KMS-11 (cell line): ENCODE measurements at regions not wholly inside any gene's neighbourhood (a gene's known extent, or its start where the extent isn't known, plus 50 kb on each side); places are given as distances from the start of the nearest gene placed in this dataset.

Experiments
- H2AFZ ChIP-seq: fragments of 200-600 bp; sonication (generic); 2 replicates; pipeline ENCODE4 v1.6.1; 2016; ENCODE audit warnings: antibody characterized with exemption, mixed run types, low read depth
- H3K27ac ChIP-seq: fragments of 200-600 bp; sonication (generic); 2 replicates; pipeline ENCODE4 v1.6.1; 2016; ENCODE audit warnings: mild to moderate bottlenecking, mixed run types
- H3K27me3 ChIP-seq: fragments of 200-600 bp; sonication (generic); 2 replicates; pipeline ENCODE4 v1.6.1; 2017; ENCODE audit warnings: mild to moderate bottlenecking, low read depth, mixed run types, moderate library complexity; ENCODE audit not compliant: insufficient read depth
- H3K36me3 ChIP-seq: fragments of 200-600 bp; sonication (generic); 2 replicates; pipeline ENCODE4 v1.6.1; 2017; ENCODE audit warnings: mild to moderate bottlenecking, mixed run types; ENCODE audit not compliant: insufficient read depth
- H3K4me1 ChIP-seq: fragments of 200-600 bp; sonication (generic); 2 replicates; pipeline ENCODE4 v1.6.1; 2016; ENCODE audit warnings: mild to moderate bottlenecking, low read depth, mixed run types; ENCODE audit not compliant: poor library complexity, severe bottlenecking
- H3K4me2 ChIP-seq: fragments of 200-600 bp; sonication (generic); 2 replicates; pipeline ENCODE4 v1.7.0; 2016; ENCODE audit warnings: mild to moderate bottlenecking, mixed run types
- H3K4me3 ChIP-seq: fragments of 200-600 bp; sonication (generic); IDR thresholded peaks from 2 replicates; pipeline ENCODE4 v1.6.1; 2017; ENCODE audit warnings: low read depth, low read length, mixed read lengths; ENCODE audit not compliant: insufficient read depth
- H3K79me2 ChIP-seq: fragments of 200-600 bp; sonication (generic); 2 replicates; pipeline ENCODE4 v1.6.1; 2016; ENCODE audit warnings: low read depth, mixed run types; ENCODE audit not compliant: insufficient read depth
- H3K9ac ChIP-seq: fragments of 200-600 bp; sonication (generic); 2 replicates; pipeline ENCODE4 v1.6.1; 2016; ENCODE audit warnings: mild to moderate bottlenecking, mixed run types
- H4K20me1 ChIP-seq: fragments of 200-600 bp; sonication (generic); 2 replicates; pipeline ENCODE4 v1.6.1; 2016; ENCODE audit warnings: mild to moderate bottlenecking, mixed run types; ENCODE audit not compliant: insufficient read depth
- TF ChIP-seq, protein P1 (sequence below): fragments of 200-600 bp; sonication (generic); conservative IDR thresholded peaks from 2 replicates; pipeline ENCODE4 v1.6.1; 2017; ENCODE audit warnings: low read depth, mild to moderate bottlenecking, antibody characterized with exemption, low read length, moderate library complexity, mixed read lengths

DNA sequence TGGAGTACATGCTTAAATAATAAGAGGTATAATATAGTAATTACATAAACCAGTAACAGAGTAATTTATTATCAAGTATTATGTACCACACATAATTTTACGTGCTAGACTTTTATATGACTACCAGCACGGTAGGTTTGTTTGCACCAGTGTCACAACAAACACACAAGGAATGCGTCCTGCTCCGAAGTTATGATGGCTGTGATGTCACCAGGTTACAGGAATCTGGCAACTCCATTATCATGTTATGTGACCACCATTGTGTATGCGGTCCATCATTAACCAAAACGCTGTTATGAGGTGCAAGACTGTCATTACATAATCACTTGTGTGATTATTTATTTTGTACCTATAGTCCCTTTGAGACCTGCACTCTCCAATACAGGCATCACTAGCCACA, 235.2 kb upstream of the PMEPA1 start:
- Histone ChIP-seq H3K27me3 (peaks cover 34% of the 10 kb centered on the region; the same call in 1 of the 2 replicates), H3K4me2 (no peak overlapping the region), H3K27ac (no peak overlapping the region), H4K20me1 (no peaks in the 10 kb centered on the region), H2AFZ (no peak overlapping the region), H3K4me3 (no peak overlapping the region), H3K36me3 (no peaks in the 10 kb centered on the region), H3K4me1 (no peaks in the 10 kb centered on the region), H3K79me2 (no peaks in the 10 kb centered on the region), H3K9ac (no peak overlapping the region)
- TF ChIP-seq, protein P1, sequence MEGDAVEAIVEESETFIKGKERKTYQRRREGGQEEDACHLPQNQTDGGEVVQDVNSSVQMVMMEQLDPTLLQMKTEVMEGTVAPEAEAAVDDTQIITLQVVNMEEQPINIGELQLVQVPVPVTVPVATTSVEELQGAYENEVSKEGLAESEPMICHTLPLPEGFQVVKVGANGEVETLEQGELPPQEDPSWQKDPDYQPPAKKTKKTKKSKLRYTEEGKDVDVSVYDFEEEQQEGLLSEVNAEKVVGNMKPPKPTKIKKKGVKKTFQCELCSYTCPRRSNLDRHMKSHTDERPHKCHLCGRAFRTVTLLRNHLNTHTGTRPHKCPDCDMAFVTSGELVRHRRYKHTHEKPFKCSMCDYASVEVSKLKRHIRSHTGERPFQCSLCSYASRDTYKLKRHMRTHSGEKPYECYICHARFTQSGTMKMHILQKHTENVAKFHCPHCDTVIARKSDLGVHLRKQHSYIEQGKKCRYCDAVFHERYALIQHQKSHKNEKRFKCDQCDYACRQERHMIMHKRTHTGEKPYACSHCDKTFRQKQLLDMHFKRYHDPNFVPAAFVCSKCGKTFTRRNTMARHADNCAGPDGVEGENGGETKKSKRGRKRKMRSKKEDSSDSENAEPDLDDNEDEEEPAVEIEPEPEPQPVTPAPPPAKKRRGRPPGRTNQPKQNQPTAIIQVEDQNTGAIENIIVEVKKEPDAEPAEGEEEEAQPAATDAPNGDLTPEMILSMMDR = no peak

- H2AFZ ChIP-seq = no peak overlapping the region
- H3K27me3 ChIP-seq = peaks cover 38% of the 10 kb centered on the region; the same call in 1 of the 2 replicates
- no peak overlapping the region for H3K27ac ChIP-seq
- H3K36me3 ChIP-seq = no peaks in the 10 kb centered on the region
- no peaks in the 10 kb centered on the region for H3K79me2 ChIP-seq
- no peak overlapping the region for H3K9ac ChIP-seq
- no peak overlapping the region for H3K4me2 ChIP-seq
- H3K4me3 ChIP-seq = no peak overlapping the region
- H3K4me1 ChIP-seq = no peaks in the 10 kb centered on the region
- no peaks in the 10 kb centered on the region for H4K20me1 ChIP-seq
- TF ChIP-seq, protein P1 = no peak
These were observed 234.1 kb upstream of the PMEPA1 start for GRCh38 chr20:57943950-57944349.

DNA sequence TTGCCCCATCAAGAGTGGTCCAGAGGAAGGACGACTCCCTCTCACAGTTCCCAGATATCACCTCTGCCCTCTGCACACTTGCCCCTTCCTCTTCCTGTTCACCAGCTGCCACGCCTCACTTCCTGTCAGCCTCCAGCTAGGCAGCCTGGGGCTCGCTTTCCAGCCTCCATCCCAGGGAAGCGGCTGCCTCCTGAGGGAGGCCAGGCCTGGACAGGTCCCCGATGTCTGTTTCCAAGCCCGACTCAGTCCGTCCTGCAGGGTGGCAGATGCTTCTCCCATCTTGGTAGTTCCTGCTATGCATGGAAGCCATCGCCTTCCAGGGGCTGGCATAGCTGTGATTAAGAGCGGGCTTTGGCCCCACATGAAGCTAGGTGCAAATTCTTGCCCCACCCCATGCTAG, 233.5 kb upstream of the PMEPA1 start:
- Histone ChIP-seq H3K4me3 (no peak overlapping the region), H3K79me2 (no peaks in the 10 kb centered on the region), H3K27ac (no peak overlapping the region), H3K9ac (no peak overlapping the region), H2AFZ (no peak overlapping the region), H3K4me1 (no peaks in the 10 kb centered on the region), H3K4me2 (no peak overlapping the region), H4K20me1 (no peaks in the 10 kb centered on the region), H3K27me3 (peaks cover 41% of the 10 kb centered on the region; the same call in 1 of the 2 replicates), H3K36me3 (no peaks in the 10 kb centered on the region)
- TF ChIP-seq, protein P1 = no peak

DNA sequence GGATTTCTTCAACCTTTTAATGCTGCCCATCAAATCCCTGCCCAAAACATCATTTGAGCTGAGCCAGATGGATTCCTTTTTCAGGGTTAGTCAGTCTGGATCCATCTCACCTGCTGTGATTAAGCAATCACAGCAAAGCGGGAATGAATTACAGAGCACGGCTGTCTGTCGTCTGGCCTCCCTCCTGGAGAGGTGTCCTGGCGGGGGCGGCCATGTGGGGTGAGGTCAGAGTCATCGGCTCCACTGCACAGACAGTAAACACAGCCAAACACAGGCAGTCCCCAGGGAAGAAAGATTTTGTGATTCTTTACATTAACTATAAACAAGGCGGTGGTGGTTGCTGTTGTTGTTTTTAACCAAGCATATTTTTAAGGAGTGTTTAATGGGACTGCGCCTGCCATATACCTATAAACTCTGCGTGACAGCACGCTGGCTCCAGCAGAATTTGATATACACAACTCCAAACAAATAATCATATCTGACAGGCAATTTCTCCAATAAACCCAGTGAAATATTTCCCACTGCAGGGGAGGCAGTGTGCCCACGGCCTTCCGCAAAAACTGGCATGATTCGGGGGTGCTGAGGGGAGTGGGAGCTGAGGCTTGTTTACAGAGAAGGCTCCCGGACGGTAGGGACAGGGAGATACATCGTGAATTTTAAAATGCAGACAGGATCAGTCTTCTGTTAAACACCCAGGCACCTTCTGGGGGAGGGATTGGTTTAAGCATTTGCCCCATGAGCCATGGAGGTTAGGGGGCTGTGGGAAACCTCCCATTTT, 232.0 kb upstream of the PMEPA1 start:
- Histone ChIP-seq H2AFZ (no peak overlapping the region), H3K27ac (no peak overlapping the region)

More for the DNA sequence above, 232.0 kb upstream of the PMEPA1 start:
- H3K4me2 ChIP-seq = no peak overlapping the region
- TF ChIP-seq, protein P1 = no peak
- no peaks in the 10 kb centered on the region for H3K79me2 ChIP-seq
- H3K4me3 ChIP-seq = no peak overlapping the region
- H3K4me1 ChIP-seq = no peaks in the 10 kb centered on the region
- H4K20me1 ChIP-seq = no peaks in the 10 kb centered on the region
- H3K27me3 ChIP-seq = peaks cover 41% of the 10 kb centered on the region; the same call in 1 of the 2 replicates
- no peak overlapping the region for H3K9ac ChIP-seq
- no peaks in the 10 kb centered on the region for H3K36me3 ChIP-seq
